Peyer's patch (tissue), 4 donors: ENCODE measurements at regions not wholly inside any gene's neighbourhood (a gene's known extent, or its start where the extent isn't known, plus 50 kb on each side); places are given as distances from the start of the nearest gene placed in this dataset.

Source experiments
- DNase-seq, 3 donors: peaks; one replicate each; pipeline ENCODE4 v3.0.0-alpha.2; 2017 to 2019
- H3K27ac ChIP-seq, 4 donors: fragments of 200-600 bp; sonication (generic); one replicate each; pipeline ENCODE4 v1.5.1; 2016 to 2019
- H3K27me3 ChIP-seq, 2 donors: fragments of 200-600 bp; sonication (generic); one replicate each; pipeline ENCODE4 v1.5.1; 2019
- H3K36me3 ChIP-seq, 3 donors: fragments of 200-600 bp; sonication (generic); one replicate each; pipeline ENCODE4 v1.5.1; 2016 to 2019
- H3K4me1 ChIP-seq, 4 donors: fragments of 200-600 bp; sonication (generic); one replicate each; pipeline ENCODE4 v1.5.1; 2016 to 2019
- H3K4me3 ChIP-seq, 4 donors: fragments of 200-600 bp; sonication (generic); 1 replicate in 3 of 4; 2 replicates in 1 of 4; pipeline ENCODE4 v1.5.1; 2016 to 2019; ENCODE audit warnings: mild to moderate bottlenecking in 1 of 4
- H3K9me3 ChIP-seq, 4 donors: fragments of 200-600 bp; sonication (generic); one replicate each; pipeline ENCODE4 v1.5.1; 2016 to 2019; ENCODE audit warnings: mild to moderate bottlenecking in 1 of 4
- CTCF ChIP-seq, 6 experiments: fragments of 450-650 bp in 4 of 6; fragments of 200-600 bp in 2 of 6; sonication (generic) in 1 of 6; IDR thresholded peaks; one replicate each; pipeline ENCODE4 v1.5.1; 2017 to 2019; ENCODE audit warnings: antibody characterized with exemption in 6 of 6, mild to moderate bottlenecking in 3 of 6, moderate library complexity in 1 of 6
- POLR2A ChIP-seq, 2 donors: fragments of 450-650 bp; IDR thresholded peaks; one replicate each; pipeline ENCODE4 v1.5.1; 2017; ENCODE audit warnings: antibody characterized with exemption in 2 of 2, mild to moderate bottlenecking in 2 of 2, moderate library complexity in 2 of 2

GRCh38 chr10:58969576-58969975 is 206.9 kb upstream of the PHYHIPL start:
- DNase-seq = no peak
- Histone ChIP-seq H3K4me3 (no peak overlapping the region), H3K4me1 (peaks cover 0 to 9% (median 0%) of the 10 kb centered on the region in 4 donors), H3K27me3 (no peaks in the 10 kb centered on the region), H3K9me3 (no peaks in the 10 kb centered on the region), H3K27ac (no peak overlapping the region), H3K36me3 (no peaks in the 10 kb centered on the region)
- TF ChIP-seq POLR2A (IDR thresholded peaks at IDR 0.05) = no peak
- no peak for TF ChIP-seq CTCF (IDR thresholded peaks at IDR 0.05)

GRCh38 chr10:58970160-58970915 is 206.1 kb upstream of the PHYHIPL start:
- TF ChIP-seq CTCF (IDR thresholded peaks at IDR 0.05) = no peak
- TF ChIP-seq POLR2A (IDR thresholded peaks at IDR 0.05) = no peak
- H3K9me3 ChIP-seq = no peaks in the 10 kb centered on the region

GRCh38 chr10:58971211-58971610 is 205.2 kb upstream of the PHYHIPL start:
- TF ChIP-seq CTCF (IDR thresholded peaks at IDR 0.05) = no peak
- TF ChIP-seq POLR2A (IDR thresholded peaks at IDR 0.05) = no peak
- no peak for DNase-seq
- H3K36me3 ChIP-seq = no peaks in the 10 kb centered on the region
- no peak overlapping the region for H3K4me3 ChIP-seq
- no peaks in the 10 kb centered on the region for H3K27me3 ChIP-seq
- peaks cover 0 to 9% (median 0%) of the 10 kb centered on the region in 4 donors for H3K4me1 ChIP-seq
- no peak overlapping the region for H3K27ac ChIP-seq
- no peaks in the 10 kb centered on the region for H3K9me3 ChIP-seq

More at GRCh38 chr10:58970160-58970915, 206.1 kb upstream of the PHYHIPL start:
- H3K36me3 ChIP-seq = no peaks in the 10 kb centered on the region
- H3K27me3 ChIP-seq = no peaks in the 10 kb centered on the region
- DNase-seq = no peak
- H3K4me1 ChIP-seq = peaks cover 0 to 9% (median 0%) of the 10 kb centered on the region in 4 donors
- H3K4me3 ChIP-seq = no peak overlapping the region
- no peak overlapping the region for H3K27ac ChIP-seq

GRCh38 chr10:58971796-58972491 is 204.5 kb upstream of the PHYHIPL start:
- Histone ChIP-seq H3K9me3 (no peaks in the 10 kb centered on the region), H3K36me3 (no peaks in the 10 kb centered on the region), H3K27ac (no peak overlapping the region), H3K4me1 (peaks cover 0 to 9% (median 0%) of the 10 kb centered on the region in 4 donors), H3K27me3 (no peaks in the 10 kb centered on the region), H3K4me3 (no peak overlapping the region)
- DNase-seq = no peak
- TF ChIP-seq POLR2A (IDR thresholded peaks at IDR 0.05) (no peak), CTCF (IDR thresholded peaks at IDR 0.05) (no peak)

GRCh38 chr10:58972576-58973234 is 203.7 kb upstream of the PHYHIPL start:
- Histone ChIP-seq H3K36me3 (no peaks in the 10 kb centered on the region), H3K27me3 (no peaks in the 10 kb centered on the region), H3K27ac (no peak overlapping the region), H3K4me3 (no peak overlapping the region), H3K9me3 (no peaks in the 10 kb centered on the region), H3K4me1 (peaks cover 0 to 4% (median 0%) of the 10 kb centered on the region in 4 donors)
- DNase-seq = no peak
- TF ChIP-seq CTCF (IDR thresholded peaks at IDR 0.05) (no peak), POLR2A (IDR thresholded peaks at IDR 0.05) (no peak)
